Breast epithelium (tissue), 3 donors: ENCODE measurements at regions not wholly inside any gene's neighbourhood (a gene's known extent, or its start where the extent isn't known, plus 50 kb on each side); places are given as distances from the start of the nearest gene placed in this dataset.

Experiments used
- POLR2A ChIP-seq: fragments of 450-650 bp; IDR thresholded peaks from one replicate; pipeline ENCODE4 v1.6.1; 2016; ENCODE audit warnings: antibody characterized with exemption, mild to moderate bottlenecking, moderate library complexity
- POLR2AphosphoS5 ChIP-seq, 3 donors: sonication (generic); formaldehyde crosslinking; IDR thresholded peaks; one replicate each; pipeline ENCODE4 v1.6.1; 2017; ENCODE audit warnings: antibody characterized with exemption in 3 of 3
- TF ChIP-seq, protein P1 (sequence below), 3 donors: fragments of 450-650 bp; IDR thresholded peaks; one replicate each; pipeline ENCODE4 v1.5.1; 2016 to 2017; ENCODE audit warnings: antibody characterized with exemption in 3 of 3, mild to moderate bottlenecking in 3 of 3, moderate library complexity in 3 of 3

DNA sequence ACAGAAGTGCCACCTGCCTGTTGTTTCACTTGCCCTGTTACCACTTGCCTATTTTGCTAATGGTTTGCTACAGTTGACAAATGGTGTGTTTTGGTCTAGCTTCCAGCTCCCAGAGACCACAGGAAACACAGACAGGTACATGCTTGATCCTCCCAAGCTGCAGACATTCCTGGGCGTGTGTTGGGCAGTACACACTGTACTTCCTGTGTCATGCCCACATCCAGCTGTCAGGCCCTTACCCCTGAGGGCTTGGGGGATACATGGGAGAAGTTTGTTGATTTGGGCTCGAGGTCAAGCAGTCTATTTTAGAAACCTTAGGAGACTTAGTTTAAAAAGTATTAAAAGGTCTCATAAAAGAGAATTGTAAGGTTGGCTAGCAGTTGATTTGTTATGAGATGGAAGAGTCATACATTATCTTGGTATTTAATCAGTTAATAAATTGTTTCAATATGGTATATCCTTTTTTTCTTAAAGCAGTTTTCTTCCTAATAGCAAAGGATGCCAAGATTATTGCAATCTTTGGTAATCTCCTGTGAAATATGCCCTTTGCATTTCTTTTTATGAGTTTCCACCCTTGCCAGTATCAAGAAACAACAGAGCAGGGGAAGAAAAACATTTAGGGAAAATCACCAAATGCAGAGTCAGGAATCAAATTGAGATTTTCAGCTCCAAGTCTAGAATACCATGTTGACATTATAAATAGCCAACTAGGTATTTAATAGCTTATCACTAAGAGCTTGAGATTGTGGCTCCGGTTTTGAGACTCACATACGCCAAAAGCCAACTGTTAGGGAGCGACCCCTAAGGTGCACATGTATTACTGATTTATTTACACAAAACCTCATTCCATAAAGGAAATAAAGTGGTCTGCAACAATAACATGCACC lies 52.3 kb upstream of the CD180 start:
- TF ChIP-seq, protein P1, sequence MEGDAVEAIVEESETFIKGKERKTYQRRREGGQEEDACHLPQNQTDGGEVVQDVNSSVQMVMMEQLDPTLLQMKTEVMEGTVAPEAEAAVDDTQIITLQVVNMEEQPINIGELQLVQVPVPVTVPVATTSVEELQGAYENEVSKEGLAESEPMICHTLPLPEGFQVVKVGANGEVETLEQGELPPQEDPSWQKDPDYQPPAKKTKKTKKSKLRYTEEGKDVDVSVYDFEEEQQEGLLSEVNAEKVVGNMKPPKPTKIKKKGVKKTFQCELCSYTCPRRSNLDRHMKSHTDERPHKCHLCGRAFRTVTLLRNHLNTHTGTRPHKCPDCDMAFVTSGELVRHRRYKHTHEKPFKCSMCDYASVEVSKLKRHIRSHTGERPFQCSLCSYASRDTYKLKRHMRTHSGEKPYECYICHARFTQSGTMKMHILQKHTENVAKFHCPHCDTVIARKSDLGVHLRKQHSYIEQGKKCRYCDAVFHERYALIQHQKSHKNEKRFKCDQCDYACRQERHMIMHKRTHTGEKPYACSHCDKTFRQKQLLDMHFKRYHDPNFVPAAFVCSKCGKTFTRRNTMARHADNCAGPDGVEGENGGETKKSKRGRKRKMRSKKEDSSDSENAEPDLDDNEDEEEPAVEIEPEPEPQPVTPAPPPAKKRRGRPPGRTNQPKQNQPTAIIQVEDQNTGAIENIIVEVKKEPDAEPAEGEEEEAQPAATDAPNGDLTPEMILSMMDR (IDR thresholded peaks at IDR 0.05): no peak
- TF ChIP-seq POLR2AphosphoS5 (IDR thresholded peaks at IDR 0.05): peak; percentile 54 to 84 (median 61)
- no peak for TF ChIP-seq POLR2A
